ENCODE measurements at regions not wholly inside any gene's neighbourhood (a gene's known extent, or its start where the extent isn't known, plus 50 kb on each side); places are given as distances from the start of the nearest gene placed in this dataset.
"Not testable (repeated sequence)": the region's sequence is repeated elsewhere in the genome, so short reads cannot be mapped to it uniquely, and the experiment has no call there.

GRCh38 chr3:56956906-56957305, 103.6 kb upstream of the SPATA12 start:
- no peak for DNase-seq (ENCODE audit: extremely low spot score)
- ChIA-PET POLR2A (no interaction called here), CTCF (interaction anchor here (1.2 to 1.5 kb wide), 2 partner anchors 43 to 133 kb away, joined by 3 read pairs; no protein-coding TSS in a partner anchor)
- TF ChIP-seq CTCF (IDR thresholded peaks at IDR 0.05; ENCODE audit: control extremely low read depth, extremely low read depth, low read depth, missing control alignments): no peak

GRCh38 chr3:56955492-56956111, 104.9 kb upstream of the SPATA12 start:
- no peak for DNase-seq (ENCODE audit: extremely low spot score)
- no peak for TF ChIP-seq CTCF (IDR thresholded peaks at IDR 0.05; ENCODE audit: control extremely low read depth, extremely low read depth, low read depth, missing control alignments)

GRCh38 chr3:56954125-56954524, 106.3 kb upstream of the SPATA12 start:
- TF ChIP-seq CTCF (IDR thresholded peaks at IDR 0.05; ENCODE audit: control extremely low read depth, extremely low read depth, low read depth, missing control alignments): no peak
- DNase-seq (ENCODE audit: extremely low spot score): no peak
- ChIA-PET CTCF (interaction anchor here (0.9 to 1.1 kb wide), 4 partner anchors 8 to 32 kb away, joined by 3 read pairs; no protein-coding TSS in a partner anchor), POLR2A (no interaction called here)

More at GRCh38 chr3:56955492-56956111, 104.9 kb upstream of the SPATA12 start:
- POLR2A ChIA-PET: no interaction called here
- CTCF ChIA-PET: no interaction called here

- TF ChIP-seq CTCF (IDR thresholded peaks at IDR 0.05; ENCODE audit: control extremely low read depth, extremely low read depth, low read depth, missing control alignments): no peak
- DNase-seq (ENCODE audit: extremely low spot score): no peak
- ChIA-PET POLR2A (no interaction called here), CTCF (interaction anchor here (0.8 kb wide), 1 partner anchor 11 kb away, joined by 3 read pairs; no protein-coding TSS in a partner anchor)
Observed at GRCh38 chr3:56952846-56953245, 107.6 kb upstream of the SPATA12 start.

GRCh38 chr3:56952061-56952460, 108.4 kb upstream of the SPATA12 start:
- ChIA-PET POLR2A (no interaction called here), CTCF (interaction anchor here (0.8 to 0.9 kb wide), 2 partner anchors 10 to 70 kb away, joined by 3 read pairs; no protein-coding TSS in a partner anchor)

GRCh38 chr3:56951366-56951765, 109.1 kb upstream of the SPATA12 start:
- no peak for DNase-seq (ENCODE audit: extremely low spot score)
- ChIA-PET CTCF (no interaction called here), POLR2A (no interaction called here)
- TF ChIP-seq CTCF (IDR thresholded peaks at IDR 0.05; ENCODE audit: control extremely low read depth, extremely low read depth, low read depth, missing control alignments): no peak

More at GRCh38 chr3:56952061-56952460, 108.4 kb upstream of the SPATA12 start:
- TF ChIP-seq CTCF (IDR thresholded peaks at IDR 0.05; ENCODE audit: control extremely low read depth, extremely low read depth, low read depth, missing control alignments): no peak
- DNase-seq (ENCODE audit: extremely low spot score): no peak

- CTCF ChIA-PET; DNase-seq (ENCODE audit: extremely low spot score); POLR2A ChIA-PET: not testable (repeated sequence)
Observed at GRCh38 chr3:56945378-56945777, 115.1 kb upstream of the SPATA12 start.

All from GM10248 (cell line).